AG10803 (cell line): ENCODE measurements at regions not wholly inside any gene's neighbourhood (a gene's known extent, or its start where the extent isn't known, plus 50 kb on each side); places are given as distances from the start of the nearest gene placed in this dataset.
"Not testable (repeated sequence)": the region's sequence is repeated elsewhere in the genome, so short reads cannot be mapped to it uniquely, and the experiment has no call there.

Experiments used
- DNase-seq: peaks from one replicate; pipeline ENCODE4 v3.0.0; 2010; ENCODE audit warnings: low read depth
- H3K4me3 ChIP-seq: 2 replicates; pipeline ENCODE4 v1.5.1; 2011; ENCODE audit warnings: mild to moderate bottlenecking, low read length, control low read depth
- TF ChIP-seq, protein P1 (sequence below): conservative IDR thresholded peaks from 2 replicates; pipeline ENCODE4 v1.5.1; 2011; ENCODE audit warnings: mild to moderate bottlenecking, low read length, control low read depth, inconsistent platforms

DNA sequence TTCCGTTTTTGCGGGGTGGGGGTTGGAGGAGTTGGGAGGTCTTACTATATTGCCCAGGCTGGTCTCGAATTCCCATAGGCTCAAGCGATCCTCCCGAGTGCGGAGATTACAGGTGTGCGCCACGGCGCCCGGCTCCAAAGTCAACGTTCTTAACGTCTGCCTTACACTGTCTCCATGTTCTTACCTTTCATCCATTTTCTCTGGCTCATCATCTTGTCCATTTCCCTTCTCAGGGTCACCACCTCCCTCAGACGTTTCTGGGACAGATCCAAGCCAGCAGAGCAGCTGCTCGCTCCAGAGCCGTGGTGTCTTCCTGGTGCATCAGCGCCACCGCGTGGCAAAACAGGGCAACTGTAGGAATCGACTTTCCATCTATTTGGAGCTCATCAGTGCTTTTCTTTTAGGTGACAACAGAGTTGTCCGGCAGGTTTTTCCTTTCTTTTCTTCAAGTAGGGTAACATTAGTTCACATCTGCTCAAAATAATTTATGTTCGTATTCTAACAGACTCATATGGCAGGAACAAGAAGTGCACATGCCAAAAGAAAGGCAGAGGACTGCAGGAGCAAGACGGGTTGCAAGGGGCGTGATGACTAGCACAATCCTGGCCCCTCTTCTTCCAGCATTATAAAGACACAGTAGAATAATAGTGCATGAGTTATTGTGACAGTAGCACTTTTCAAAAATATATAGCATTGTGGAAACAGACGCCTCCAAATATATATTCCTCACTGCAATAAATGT is 103.1 kb upstream of the ABCC4 start:
- TF ChIP-seq, protein P1, sequence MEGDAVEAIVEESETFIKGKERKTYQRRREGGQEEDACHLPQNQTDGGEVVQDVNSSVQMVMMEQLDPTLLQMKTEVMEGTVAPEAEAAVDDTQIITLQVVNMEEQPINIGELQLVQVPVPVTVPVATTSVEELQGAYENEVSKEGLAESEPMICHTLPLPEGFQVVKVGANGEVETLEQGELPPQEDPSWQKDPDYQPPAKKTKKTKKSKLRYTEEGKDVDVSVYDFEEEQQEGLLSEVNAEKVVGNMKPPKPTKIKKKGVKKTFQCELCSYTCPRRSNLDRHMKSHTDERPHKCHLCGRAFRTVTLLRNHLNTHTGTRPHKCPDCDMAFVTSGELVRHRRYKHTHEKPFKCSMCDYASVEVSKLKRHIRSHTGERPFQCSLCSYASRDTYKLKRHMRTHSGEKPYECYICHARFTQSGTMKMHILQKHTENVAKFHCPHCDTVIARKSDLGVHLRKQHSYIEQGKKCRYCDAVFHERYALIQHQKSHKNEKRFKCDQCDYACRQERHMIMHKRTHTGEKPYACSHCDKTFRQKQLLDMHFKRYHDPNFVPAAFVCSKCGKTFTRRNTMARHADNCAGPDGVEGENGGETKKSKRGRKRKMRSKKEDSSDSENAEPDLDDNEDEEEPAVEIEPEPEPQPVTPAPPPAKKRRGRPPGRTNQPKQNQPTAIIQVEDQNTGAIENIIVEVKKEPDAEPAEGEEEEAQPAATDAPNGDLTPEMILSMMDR = peak; percentile 98
- H3K4me3 ChIP-seq = peak overlapping the region; percentile 60
- peak; percentile 67 for DNase-seq

DNA sequence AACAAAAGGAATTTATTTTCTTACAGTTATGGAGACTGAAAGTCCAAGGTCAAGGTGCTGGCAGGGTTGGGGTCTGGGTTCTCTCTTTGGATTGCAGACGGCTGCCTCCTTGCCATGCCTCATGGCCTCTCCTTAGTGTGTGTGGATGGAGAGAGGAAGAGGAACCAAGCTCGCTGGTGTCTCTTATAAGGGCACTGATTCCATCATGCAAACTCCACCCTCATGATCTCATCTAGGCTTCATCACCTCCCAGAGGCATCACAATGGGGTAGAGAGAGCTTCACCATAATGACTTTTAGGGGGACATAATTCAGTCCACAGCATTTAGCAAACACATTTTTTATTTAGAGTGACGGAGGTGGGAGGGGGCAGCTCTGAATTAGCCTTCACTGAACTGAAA is 104.9 kb upstream of the ABCC4 start:
- no peak for DNase-seq
- TF ChIP-seq, protein P1 = no peak
- no peak overlapping the region for H3K4me3 ChIP-seq

DNA sequence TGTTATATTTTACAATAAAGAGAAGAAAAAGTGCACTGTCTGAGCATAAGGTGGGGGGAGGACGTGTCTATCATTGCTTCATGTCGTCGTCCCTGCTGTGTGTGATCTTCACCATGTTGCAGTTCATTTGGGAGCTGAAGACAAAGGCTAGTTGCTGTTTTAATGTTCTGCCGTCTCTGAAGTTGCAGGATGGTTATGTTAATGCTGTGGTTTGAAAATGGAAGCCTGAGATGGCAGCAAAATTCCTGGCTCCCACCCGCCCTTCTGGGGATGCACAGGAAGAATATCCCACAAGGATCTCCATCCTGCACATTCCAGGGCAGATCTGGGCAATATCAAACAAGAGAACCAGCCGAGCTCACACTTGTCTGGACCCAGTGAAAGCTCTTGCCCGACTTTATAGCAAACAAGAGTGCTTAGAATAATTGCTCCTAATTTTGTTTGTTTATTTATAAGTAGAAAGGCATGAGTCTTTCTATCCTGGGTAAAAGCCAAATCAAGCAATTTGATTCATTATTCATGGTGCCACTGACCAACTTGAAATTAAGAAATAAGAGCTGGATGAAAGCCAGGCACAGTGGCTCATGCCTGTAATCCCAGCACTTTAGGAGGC is 110.3 kb upstream of the ABCC4 start:
- TF ChIP-seq, protein P1 = no peak
- H3K4me3 ChIP-seq = no peak overlapping the region
- DNase-seq = peak; percentile 5

DNA sequence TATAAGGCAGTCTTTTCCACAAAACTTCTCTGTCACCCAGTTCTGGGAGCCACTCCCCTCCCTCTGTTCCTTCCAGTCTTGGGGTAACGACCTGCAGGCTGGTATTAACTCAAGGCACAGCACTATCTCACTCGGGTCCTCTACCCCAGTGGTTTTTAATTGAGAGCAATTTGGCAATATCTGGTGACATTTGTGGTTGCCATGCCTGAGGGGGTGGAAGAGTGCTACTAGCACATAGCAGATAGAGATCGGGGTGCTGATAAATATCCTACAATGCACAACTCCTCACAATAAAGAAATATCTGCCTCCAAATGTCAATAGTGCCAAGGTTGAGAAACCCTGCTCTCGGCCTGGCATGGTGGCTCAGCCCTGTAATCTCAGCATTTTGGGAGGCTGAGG is 117.7 kb upstream of the ABCC4 start:
- no peak for DNase-seq
- TF ChIP-seq, protein P1 = no peak
- H3K4me3 ChIP-seq = no peak overlapping the region

GRCh38 chr13:95420501-95420900 is 119.2 kb upstream of the ABCC4 start:
- no peak for DNase-seq
- no peak overlapping the region for H3K4me3 ChIP-seq
- TF ChIP-seq, protein P1 = no peak

GRCh38 chr13:95426631-95427030 is 125.4 kb upstream of the ABCC4 start:
- TF ChIP-seq, protein P1 = no peak
- no peak for DNase-seq

DNA sequence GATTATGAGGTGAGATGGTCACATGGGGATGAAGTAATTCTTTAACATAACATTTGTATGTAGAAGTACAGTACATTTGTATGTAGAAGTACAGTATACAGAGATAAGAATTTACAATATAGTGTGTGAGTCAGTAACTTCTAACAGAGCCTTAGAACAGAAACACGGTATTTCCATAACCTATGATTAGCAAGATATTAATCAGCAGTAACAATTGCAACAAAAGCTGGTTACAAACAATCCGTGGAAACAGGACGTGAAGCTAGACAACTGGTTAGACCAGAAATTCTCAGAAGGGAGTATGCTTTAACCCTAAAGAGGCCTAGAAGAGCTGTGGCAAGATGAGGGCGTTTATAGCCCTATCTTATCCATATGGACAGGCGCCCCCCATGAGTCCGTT is 122.0 kb upstream of the CLDN10 start:
- H3K4me3 ChIP-seq, DNase-seq: not testable (repeated sequence)

More at GRCh38 chr13:95426631-95427030, 125.4 kb upstream of the ABCC4 start:
- no peak overlapping the region for H3K4me3 ChIP-seq
